ENCODE measurements at regions not wholly inside any gene's neighbourhood (a gene's known extent, or its start where the extent isn't known, plus 50 kb on each side); places are given as distances from the start of the nearest gene placed in this dataset.
"Not testable (repeated sequence)": the region's sequence is repeated elsewhere in the genome, so short reads cannot be mapped to it uniquely, and the experiment has no call there.

DNA sequence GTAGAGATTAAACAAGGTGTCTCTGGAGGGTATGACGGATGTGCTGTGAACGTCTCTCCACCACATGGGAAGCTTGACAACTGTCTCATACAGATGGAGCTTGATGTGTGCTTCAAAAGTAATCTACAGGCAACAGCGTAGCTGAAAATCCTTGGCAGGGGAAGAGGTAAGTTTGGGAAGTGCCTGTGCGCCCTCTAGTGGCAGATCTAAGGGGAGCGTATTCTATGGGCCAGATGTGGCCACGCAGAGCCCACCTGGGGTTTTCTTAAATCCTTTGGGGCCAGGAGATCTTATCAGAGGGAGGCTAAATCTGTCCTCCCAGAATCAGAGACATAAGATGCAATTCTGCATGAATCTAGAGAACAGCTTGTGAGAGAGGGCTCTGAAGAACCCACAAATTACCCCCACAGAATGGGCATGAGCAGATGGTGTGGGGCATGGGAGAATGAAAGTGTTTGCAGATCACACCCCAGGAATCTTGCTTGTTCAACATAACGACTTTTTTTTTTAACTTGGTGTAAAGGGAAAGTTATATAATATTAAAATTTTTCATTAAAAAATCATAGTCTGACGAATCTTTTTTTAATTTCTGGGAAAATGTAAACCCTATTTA lies 91.2 kb upstream of the MPP7 start:
- DNase-seq: peak; percentile 45 to 61

- DNase-seq: no peak
Observed at GRCh38 chr10:28396331-28396730, 93.5 kb upstream of the MPP7 start.

GRCh38 chr10:28397229-28397628 lies 94.4 kb upstream of the MPP7 start:
- DNase-seq: no peak

- no peak for DNase-seq
Observed at GRCh38 chr10:28400176-28400575, 97.3 kb upstream of the MPP7 start.

- no peak for DNase-seq
Observed at GRCh38 chr10:28400681-28401080, 97.8 kb upstream of the MPP7 start.

DNA sequence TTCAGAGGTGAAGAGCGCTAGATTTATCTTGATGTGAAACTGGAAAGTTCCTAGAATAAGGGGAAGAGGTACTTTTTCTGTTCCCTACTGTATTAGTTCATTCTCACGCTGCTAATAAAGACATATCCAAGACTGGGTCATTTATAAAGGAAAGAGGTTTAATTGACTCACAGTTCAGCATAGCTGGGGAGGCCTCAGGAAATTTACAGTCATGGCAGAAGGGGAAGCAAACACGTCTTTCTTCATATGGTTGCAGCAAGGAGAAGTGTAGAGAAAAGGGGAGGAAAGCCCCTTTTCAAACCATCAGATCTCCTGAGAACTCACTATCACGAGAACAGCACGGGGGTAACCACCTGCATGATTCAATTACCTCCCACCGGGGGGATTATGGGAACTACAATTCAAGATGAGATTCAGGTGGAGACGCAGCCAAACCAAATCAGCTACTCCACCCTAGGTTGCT lies 99.8 kb upstream of the MPP7 start:
- not testable (repeated sequence) for DNase-seq

DNA sequence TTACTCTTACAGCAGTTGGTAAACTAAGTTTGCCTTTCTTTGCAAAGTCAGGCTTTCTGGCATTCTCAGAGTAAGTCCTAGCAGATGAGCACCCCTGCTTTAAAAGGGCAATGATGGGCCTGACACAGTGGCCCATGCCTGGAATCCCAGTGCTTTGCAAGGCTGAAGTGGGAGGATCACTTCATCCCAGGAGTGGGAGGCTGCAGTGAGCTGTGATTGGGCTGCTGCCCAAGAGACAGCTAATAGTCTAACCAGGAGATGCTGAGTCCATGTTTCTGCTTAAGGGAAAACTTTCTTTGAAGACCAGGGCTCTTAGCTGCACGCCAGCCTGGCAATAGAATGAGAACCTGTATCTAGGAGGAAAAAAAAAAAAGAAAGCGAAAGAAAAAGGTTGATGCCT lies 100.2 kb upstream of the MPP7 start:
- no peak for DNase-seq

DNA sequence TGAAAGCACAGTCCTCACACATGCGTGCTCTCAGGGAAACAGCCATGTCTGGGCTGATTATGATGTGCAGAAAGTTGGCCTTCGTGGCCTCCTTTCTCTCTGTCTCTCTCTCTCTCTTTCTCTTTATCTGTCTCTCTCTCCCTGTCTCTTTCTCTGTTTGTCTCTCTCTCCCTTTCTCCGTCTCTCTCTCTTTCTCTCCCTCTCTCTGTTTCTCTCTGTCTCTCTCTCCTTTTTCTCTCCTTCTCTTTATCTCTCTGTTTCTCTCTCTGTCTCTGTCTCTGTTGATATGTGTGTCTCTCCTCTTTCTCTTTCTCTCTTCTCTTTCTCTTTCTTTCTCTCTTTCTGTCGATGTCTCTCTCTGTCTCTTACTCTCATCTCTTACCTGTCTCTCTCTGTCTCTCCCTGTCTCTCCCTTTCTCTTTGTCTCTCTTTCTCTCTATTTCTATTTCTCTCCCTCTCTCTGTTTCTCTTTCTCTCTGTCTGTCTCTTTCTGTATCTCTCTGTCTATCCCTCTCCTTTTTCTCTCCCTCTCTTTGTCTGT lies 105.4 kb upstream of the MPP7 start:
- DNase-seq: no peak

GRCh38 chr10:28410420-28411135 lies 107.7 kb upstream of the MPP7 start:
- no peak for DNase-seq

- no peak for DNase-seq
Observed at GRCh38 chr10:28411136-28411460, 108.2 kb upstream of the MPP7 start.

DNA sequence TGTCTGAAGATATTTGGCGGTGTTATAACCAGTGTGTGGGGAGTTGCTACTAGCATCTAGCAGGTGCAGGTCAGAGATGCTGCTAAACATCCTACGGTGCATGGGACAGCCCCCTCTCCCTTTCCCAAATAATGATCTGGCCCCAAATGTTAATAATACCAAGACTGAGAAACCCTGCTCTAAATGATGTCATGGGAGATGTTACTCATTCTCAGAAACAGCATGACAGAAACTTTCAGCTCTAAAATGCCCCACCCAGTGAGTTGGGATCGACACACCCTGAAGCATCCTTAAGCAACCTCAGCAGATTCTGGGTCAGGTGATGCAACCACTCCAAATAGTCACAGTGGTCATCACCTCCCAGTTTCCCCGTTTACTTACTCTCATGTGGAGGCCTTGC lies 108.8 kb upstream of the MPP7 start:
- no peak for DNase-seq

GRCh38 chr10:28418069-28418468 lies 114.8 kb upstream of the WAC start:
- DNase-seq: no peak

- DNase-seq: no peak
Observed at GRCh38 chr10:28425422-28425821, 107.5 kb upstream of the WAC start.

GRCh38 chr10:28426392-28427159 lies 106.3 kb upstream of the WAC start:
- DNase-seq: no peak

- DNase-seq: no peak
Observed at GRCh38 chr10:28427376-28427775, 105.5 kb upstream of the WAC start.

DNA sequence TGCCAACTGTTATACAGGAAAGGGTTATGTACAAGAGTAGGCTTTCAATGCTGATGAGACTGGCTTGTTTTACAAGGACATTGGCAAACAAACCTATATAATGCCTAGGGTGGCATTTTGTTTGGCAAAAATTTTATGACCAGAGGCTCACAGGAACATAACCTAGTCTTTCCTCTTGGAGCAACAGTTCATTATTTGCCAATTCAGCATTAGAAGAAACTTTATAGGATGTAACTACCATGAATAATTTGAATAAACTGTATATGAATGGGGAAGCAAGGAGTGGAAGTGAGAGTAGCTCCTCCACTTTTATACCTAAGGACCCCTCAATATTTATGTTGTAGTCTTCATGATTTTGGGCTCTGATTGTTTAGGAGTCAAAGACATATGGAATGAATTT lies 103.9 kb upstream of the WAC start:
- DNase-seq: no peak

- DNase-seq: no peak
Observed at GRCh38 chr10:28429573-28430216, 103.2 kb upstream of the WAC start.

DNA sequence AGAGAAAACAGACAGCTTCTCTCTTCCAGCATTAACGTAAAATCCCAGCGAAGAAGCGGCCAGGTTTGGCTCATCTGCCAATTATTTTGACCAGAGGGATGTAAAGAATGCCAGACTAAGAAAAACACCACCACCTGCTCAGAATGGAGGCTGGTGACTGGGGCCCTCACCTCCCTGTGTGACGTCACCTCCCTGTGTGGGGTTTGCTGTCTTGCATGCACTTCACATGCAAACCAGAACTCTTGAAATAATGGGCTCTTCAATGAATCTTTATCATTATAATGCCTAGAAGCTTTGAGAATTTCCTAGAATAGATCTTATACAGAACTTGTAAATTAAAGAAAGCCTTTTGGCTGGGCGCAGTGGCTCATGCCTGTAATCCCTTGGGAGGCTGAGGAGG lies 101.8 kb upstream of the WAC start:
- no peak for DNase-seq

DNA sequence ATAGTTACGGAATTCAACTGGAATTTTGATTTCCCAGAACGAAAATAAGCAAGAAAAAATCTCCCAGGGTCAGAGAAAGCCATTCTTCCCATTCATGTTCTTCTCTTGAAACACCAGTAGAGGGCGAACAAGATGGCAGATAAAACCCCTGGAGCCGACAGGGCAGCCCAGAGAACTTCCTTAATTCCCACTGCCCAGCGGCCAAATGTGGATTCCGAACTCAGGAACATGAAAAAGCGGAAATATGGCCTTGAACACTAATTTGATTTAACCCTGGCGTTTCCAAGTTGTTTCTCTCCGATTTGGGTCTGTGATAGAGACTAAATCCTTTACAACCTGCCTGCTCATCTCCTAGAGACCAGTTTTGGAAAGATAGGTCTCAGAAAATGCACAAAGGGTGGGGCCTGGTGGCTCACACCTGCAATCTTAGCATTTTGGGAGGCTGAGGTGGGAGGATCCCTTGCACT lies 100.7 kb upstream of the WAC start:
- peak; percentile 47 to 67 for DNase-seq

DNA sequence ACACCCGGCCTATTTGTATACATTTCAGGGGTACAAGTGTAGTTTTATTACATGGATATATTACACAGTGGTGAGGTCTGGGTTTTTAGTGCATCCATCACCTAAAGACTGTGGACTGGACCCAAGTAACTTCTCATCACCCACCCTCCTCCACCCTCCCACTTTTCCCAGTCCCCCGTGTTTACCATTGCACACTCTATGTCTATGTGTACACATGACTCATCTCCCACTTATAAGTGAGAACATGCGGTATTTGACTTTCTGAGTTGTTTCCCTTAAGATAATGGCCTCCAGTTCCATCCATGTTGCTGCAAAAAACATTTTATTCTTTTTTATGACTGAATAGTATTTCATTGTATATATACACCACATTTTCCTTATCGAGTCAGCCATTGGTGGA lies 98.9 kb upstream of the WAC start:
- DNase-seq: no peak

- no peak for DNase-seq
Observed at GRCh38 chr10:28442403-28442802, 90.5 kb upstream of the WAC start.

DNA sequence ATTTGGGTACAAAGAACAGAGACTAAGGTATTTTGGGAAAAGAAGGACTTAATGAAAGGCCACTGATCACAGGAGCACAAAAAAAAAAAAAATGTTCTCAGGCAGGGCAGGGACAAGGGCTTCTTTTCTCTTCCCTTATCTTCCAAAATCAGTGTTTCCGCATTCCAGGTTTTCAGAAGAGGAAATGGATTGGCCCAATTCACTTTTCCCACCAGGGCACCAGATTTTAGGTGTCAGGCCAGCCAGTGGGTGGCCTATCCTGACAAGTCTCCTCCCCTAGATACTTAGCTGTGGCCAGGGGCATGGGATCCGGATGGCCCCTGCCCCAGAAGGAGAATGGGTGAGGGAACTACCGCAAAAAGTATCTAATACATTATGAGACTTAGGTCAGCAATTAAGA lies 88.9 kb upstream of the WAC start:
- no peak for DNase-seq

DNA sequence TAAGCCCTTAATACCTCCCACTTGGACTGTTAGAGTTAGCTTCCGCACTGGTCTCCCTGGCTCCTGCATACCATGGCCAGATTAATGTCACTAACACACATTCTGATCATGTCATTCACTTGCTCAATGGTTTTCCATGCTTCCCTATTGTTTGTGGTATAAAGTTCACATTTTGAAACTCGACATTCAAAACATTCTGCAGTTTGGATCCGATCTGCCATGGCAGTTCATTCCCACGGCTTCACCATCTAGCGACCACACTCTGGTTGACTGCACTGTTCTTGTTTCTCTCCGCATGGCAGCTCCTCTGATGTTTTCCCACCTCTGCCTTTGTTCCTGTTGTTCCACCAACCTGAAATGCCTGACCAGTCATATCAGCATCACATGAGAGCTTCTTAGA lies 87.4 kb upstream of the WAC start:
- DNase-seq: no peak
